GM12872 (cell line): ENCODE measurements at regions not wholly inside any gene's neighbourhood (a gene's known extent, or its start where the extent isn't known, plus 50 kb on each side); places are given as distances from the start of the nearest gene placed in this dataset.

ENCODE experiments used
- CTCF ChIP-seq: IDR thresholded peaks from 3 replicates; pipeline ENCODE4 v1.5.1; 2011; ENCODE audit warnings: low read depth, mild to moderate bottlenecking, low read length, moderate library complexity; ENCODE audit not compliant: insufficient read depth

GRCh38 chr18:46290440-46291020, 186.3 kb downstream of the HAUS1 start:
- TF ChIP-seq CTCF, result no peak

GRCh38 chr18:46291149-46291548, 187.0 kb downstream of the HAUS1 start:
- no peak for TF ChIP-seq CTCF

- no peak for TF ChIP-seq CTCF
Measured at GRCh38 chr18:46293742-46294181, 189.6 kb downstream of the HAUS1 start.

GRCh38 chr18:46294318-46294717, 190.1 kb downstream of the HAUS1 start:
- TF ChIP-seq CTCF, result no peak

- no peak for TF ChIP-seq CTCF
Measured at GRCh38 chr18:46294751-46295150, 190.6 kb downstream of the HAUS1 start.

GRCh38 chr18:46295416-46295815, 191.2 kb downstream of the HAUS1 start:
- no peak for TF ChIP-seq CTCF

GRCh38 chr18:46296656-46297055, 192.5 kb downstream of the HAUS1 start:
- no peak for TF ChIP-seq CTCF
